GM12865 (cell line): ENCODE measurements at regions not wholly inside any gene's neighbourhood (a gene's known extent, or its start where the extent isn't known, plus 50 kb on each side); places are given as distances from the start of the nearest gene placed in this dataset.

Experiments used
- DNase-seq: peaks from one replicate; pipeline ENCODE4 v3.0.0; 2010; ENCODE audit warnings: low read depth
- H3K4me3 ChIP-seq: 2 replicates; pipeline ENCODE4 v1.5.1; 2011; ENCODE audit warnings: mild to moderate bottlenecking, low read depth, low read length, control low read depth
- CTCF ChIP-seq: IDR thresholded peaks from 2 replicates; pipeline ENCODE4 v1.5.1; 2011; ENCODE audit warnings: low read length, control low read depth, low read depth, inconsistent platforms; ENCODE audit not compliant: insufficient read depth; ENCODE audit errors: missing control alignments

GRCh38 chr5:87183896-87184295, 83.8 kb upstream of the RASA1 start:
- DNase-seq = no peak
- H3K4me3 ChIP-seq = no peak overlapping the region
- no peak for TF ChIP-seq CTCF

- no peak for TF ChIP-seq CTCF
- no peak overlapping the region for H3K4me3 ChIP-seq
- DNase-seq = no peak
Observed at GRCh38 chr5:87184605-87185004, 83.1 kb upstream of the RASA1 start.

GRCh38 chr5:87185838-87186237, 81.8 kb upstream of the RASA1 start:
- no peak for DNase-seq
- H3K4me3 ChIP-seq = no peak overlapping the region
- TF ChIP-seq CTCF = no peak

GRCh38 chr5:87188391-87188790, 79.3 kb upstream of the RASA1 start:
- TF ChIP-seq CTCF = no peak
- DNase-seq = no peak
- no peak overlapping the region for H3K4me3 ChIP-seq

- no peak for TF ChIP-seq CTCF
- no peak overlapping the region for H3K4me3 ChIP-seq
- DNase-seq = no peak
Observed at GRCh38 chr5:87190041-87190440, 77.6 kb upstream of the RASA1 start.

- no peak for TF ChIP-seq CTCF
- DNase-seq = peak; percentile 50
- no peak overlapping the region for H3K4me3 ChIP-seq
Observed at GRCh38 chr5:87190687-87191086, 77.0 kb upstream of the RASA1 start.

- H3K4me3 ChIP-seq = no peak overlapping the region
- peak; percentile 16 for DNase-seq
- no peak for TF ChIP-seq CTCF
Observed at GRCh38 chr5:87191645-87192044, 76.0 kb upstream of the RASA1 start.
